HEK293 (cell line): ENCODE measurements at regions not wholly inside any gene's neighbourhood (a gene's known extent, or its start where the extent isn't known, plus 50 kb on each side); places are given as distances from the start of the nearest gene placed in this dataset.

Source experiments
- CTCF ChIA-PET: fragments of 350-600 bp; formaldehyde crosslinking; extraction: SDS; loops from one replicate; lab custom pipeline; 2021; ENCODE audit warnings: antibody characterized with exemption; lab: Yijun Ruan, JAX
- POLR2A ChIA-PET: fragments of 300-600 bp; formaldehyde crosslinking; extraction: SDS; loops from one replicate; lab custom pipeline; 2020; ENCODE audit warnings: antibody characterized with exemption, inconsistent platforms; lab: Yijun Ruan, JAX
- H3K27ac ChIP-seq: fragments of 200-500 bp; sonication (Bioruptor generic); 2 replicates; pipeline ENCODE4 v1.5.1; 2014; ENCODE audit warnings: low read depth, low read length, control low read depth, inconsistent platforms; ENCODE audit errors: extremely low read depth
- H3K36me3 ChIP-seq, 2 experiments: fragments of 200-500 bp in 1 of 2; sonication (Bioruptor generic) in 1 of 2; 1 replicate in 1 of 2; 2 replicates in 1 of 2; pipeline ENCODE4 v1.5.1; 2014 to 2017; ENCODE audit warnings: inconsistent platforms in 2 of 2, low read length in 2 of 2; ENCODE audit not compliant: control insufficient read depth in 2 of 2, insufficient read depth in 1 of 2
- H3K4me1 ChIP-seq: fragments of 200-500 bp; sonication (Bioruptor generic); 2 replicates; pipeline ENCODE4 v1.5.1; 2014; ENCODE audit warnings: mild to moderate bottlenecking, low read length, inconsistent platforms; ENCODE audit not compliant: control insufficient read depth, insufficient read depth
- H3K4me3 ChIP-seq: 2 replicates; pipeline ENCODE4 v1.5.1; 2011; ENCODE audit warnings: low read depth, mild to moderate bottlenecking, control low read depth, low read length, moderate library complexity
- H3K9me3 ChIP-seq: fragments of 200-500 bp; sonication (Bioruptor generic); 2 replicates; pipeline ENCODE4 v1.5.1; 2014; ENCODE audit warnings: low read depth, low read length, inconsistent platforms; ENCODE audit not compliant: control insufficient read depth, insufficient read depth
- CTCF ChIP-seq: fragments of 450-650 bp; formaldehyde crosslinking; IDR thresholded peaks from 2 replicates; pipeline ENCODE4 v1.5.1; 2016; ENCODE audit warnings: missing biosample characterization, missing genetic modification characterization
- EGR2 ChIP-seq: fragments of 450-650 bp; formaldehyde crosslinking; IDR thresholded peaks from 2 replicates; pipeline ENCODE4 v1.5.1; 2016; ENCODE audit warnings: low read depth, missing biosample characterization, missing genetic modification characterization
- FEZF1 ChIP-seq: fragments of 450-650 bp; formaldehyde crosslinking; IDR thresholded peaks from 2 replicates; pipeline ENCODE4 v1.5.1; 2016; ENCODE audit warnings: missing biosample characterization, missing genetic modification characterization
- GLIS1 ChIP-seq: fragments of 450-650 bp; formaldehyde crosslinking; IDR thresholded peaks from 2 replicates; pipeline ENCODE4 v1.5.1; 2016; ENCODE audit warnings: missing biosample characterization, missing genetic modification characterization
- SCRT1 ChIP-seq: fragments of 450-650 bp; formaldehyde crosslinking; IDR thresholded peaks from 2 replicates; pipeline ENCODE4 v1.5.1; 2016; ENCODE audit warnings: missing biosample characterization, missing genetic modification characterization, borderline replicate concordance
- SCRT2 ChIP-seq: fragments of 450-650 bp; formaldehyde crosslinking; IDR thresholded peaks from 2 replicates; pipeline ENCODE4 v1.5.1; 2016; ENCODE audit warnings: missing biosample characterization, missing genetic modification characterization
- ZBTB11 ChIP-seq: fragments of 450-650 bp; formaldehyde crosslinking; conservative IDR thresholded peaks from 2 replicates; pipeline ENCODE4 v1.5.1; 2016; ENCODE audit warnings: low read depth, missing biosample characterization, missing genetic modification characterization
- ZNF18 ChIP-seq: fragments of 450-650 bp; formaldehyde crosslinking; IDR thresholded peaks from 2 replicates; pipeline ENCODE4 v1.5.1; 2016; ENCODE audit warnings: missing biosample characterization, missing genetic modification characterization
- ZNF221 ChIP-seq: fragments of 450-650 bp; formaldehyde crosslinking; IDR thresholded peaks from 2 replicates; pipeline ENCODE4 v1.5.1; 2017; ENCODE audit warnings: missing biosample characterization, missing genetic modification characterization, borderline replicate concordance
- ZNF239 ChIP-seq: fragments of 450-650 bp; formaldehyde crosslinking; IDR thresholded peaks from 2 replicates; pipeline ENCODE4 v1.5.1; 2016; ENCODE audit warnings: missing biosample characterization, missing genetic modification characterization
- ZNF449 ChIP-seq: fragments of 450-650 bp; formaldehyde crosslinking; IDR thresholded peaks from 2 replicates; pipeline ENCODE4 v1.5.1; 2017; ENCODE audit warnings: missing biosample characterization, mild to moderate bottlenecking, missing genetic modification characterization, moderate library complexity
- ZNF76 ChIP-seq: fragments of 450-650 bp; formaldehyde crosslinking; IDR thresholded peaks from 2 replicates; pipeline ENCODE4; 2016; ENCODE audit warnings: low read depth, missing biosample characterization, missing genetic modification characterization, borderline replicate concordance
- ZNF837 ChIP-seq: fragments of 450-650 bp; formaldehyde crosslinking; IDR thresholded peaks from 2 replicates; pipeline ENCODE4 v1.5.1; 2016; ENCODE audit warnings: missing biosample characterization, missing genetic modification characterization
- ZXDB ChIP-seq: fragments of 450-650 bp; formaldehyde crosslinking; IDR thresholded peaks from 2 replicates; pipeline ENCODE4 v1.5.1; 2016; ENCODE audit warnings: missing biosample characterization, missing genetic modification characterization

- Histone ChIP-seq H3K9me3 (no peaks in the 10 kb centered on the region), H3K27ac (no peak overlapping the region), H3K4me3 (no peak overlapping the region)
- TF ChIP-seq ZXDB (no peak), ZNF449 (tag by site-specific recombination) (no peak), ZNF76 (tag by site-specific recombination) (no peak), SCRT1 (no peak), CTCF (tag by site-specific recombination) (no peak), EGR2 (tag by site-specific recombination) (no peak)
- TF ChIP-seq, all 188 proteins: peak for 0
- CTCF ChIA-PET: no interaction called here
- POLR2A ChIA-PET: no interaction called here
- Histone ChIP-seq H3K4me1 (no peaks in the 10 kb centered on the region), H3K36me3 (no peaks in the 10 kb centered on the region)
Observed at GRCh38 chr11:70733327-70734325, 335.3 kb downstream of the CTTN start.

- POLR2A ChIA-PET: no interaction called here
- Histone ChIP-seq H3K9me3 (no peaks in the 10 kb centered on the region), H3K4me1 (no peaks in the 10 kb centered on the region), H3K4me3 (no peak overlapping the region), H3K27ac (no peak overlapping the region), H3K36me3 (no peaks in the 10 kb centered on the region)
- TF ChIP-seq ZNF239 (tag by site-specific recombination) (no peak), GLIS1 (tag by site-specific recombination) (no peak), FEZF1 (tag by site-specific recombination) (no peak), ZBTB11 (tag by site-specific recombination) (no peak), ZNF18 (tag by site-specific recombination) (no peak), SCRT2 (tag by site-specific recombination) (no peak), ZNF837 (tag by site-specific recombination) (no peak), ZNF221 (no peak)
- CTCF ChIA-PET: no interaction called here
Observed at GRCh38 chr11:70734379-70734778, 336.1 kb downstream of the CTTN start.
